Progenitor cell of endocrine pancreas (in vitro differentiated cells): ENCODE measurements at regions not wholly inside any gene's neighbourhood (a gene's known extent, or its start where the extent isn't known, plus 50 kb on each side); places are given as distances from the start of the nearest gene placed in this dataset.

ENCODE experiments used
- DNase-seq: peaks from one replicate; pipeline ENCODE4 v3.0.0; 2021; ENCODE audit warnings: low spot score; ENCODE audit not compliant: unreplicated experiment
- H3K27ac Mint-ChIP-seq: 2 replicates; pipeline ENCODE4 v1.8.0; 2021; ENCODE audit warnings: mild to moderate bottlenecking, moderate library complexity, mixed read lengths
- H3K27me3 Mint-ChIP-seq: 2 replicates; pipeline ENCODE4 v1.8.0; 2021; ENCODE audit warnings: mixed read lengths
- H3K36me3 Mint-ChIP-seq: 2 replicates; pipeline ENCODE4 v1.8.0; 2022; ENCODE audit warnings: mixed read lengths; ENCODE audit not compliant: insufficient read depth
- H3K4me1 Mint-ChIP-seq: 2 replicates; pipeline ENCODE4 v1.8.0; 2021; ENCODE audit warnings: low read depth, mixed read lengths
- H3K4me3 Mint-ChIP-seq: 2 replicates; pipeline ENCODE4 v1.8.0; 2021; ENCODE audit warnings: low read depth, mild to moderate bottlenecking, moderate library complexity, mixed read lengths
- H3K9me3 Mint-ChIP-seq: 2 replicates; pipeline ENCODE4 v1.8.0; 2021; ENCODE audit warnings: low read depth, mixed read lengths
- CTCF ChIP-seq: fragments of 200-600 bp; sonication (generic); IDR thresholded peaks from one replicate; pipeline ENCODE4 v1.5.0; 2021; ENCODE audit warnings: antibody characterized with exemption, mild to moderate bottlenecking; ENCODE audit not compliant: unreplicated experiment

DNA sequence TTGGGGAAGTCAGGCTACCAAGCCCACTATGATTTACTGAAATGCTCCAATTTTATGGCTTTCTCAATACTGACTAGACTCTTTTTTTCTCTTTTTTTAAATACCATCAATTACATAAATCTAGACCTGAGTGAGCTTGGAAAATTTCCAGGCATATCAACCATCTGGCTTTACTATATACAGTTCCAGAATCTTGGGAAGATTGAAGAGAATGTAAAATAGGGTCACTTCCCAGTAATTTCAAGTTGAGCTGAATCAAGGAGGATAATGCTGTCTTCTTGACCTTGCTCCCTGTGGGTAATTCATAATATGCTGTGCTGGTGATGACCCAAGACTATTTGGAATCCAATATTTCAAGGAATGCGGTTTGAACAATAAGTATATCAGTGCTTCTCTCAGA is 108.1 kb downstream of the MAP3K21 start:
- Mint-ChIP-seq H3K9me3 (peaks cover 9% of the 10 kb centered on the region), H3K27me3 (peaks cover 3% of the 10 kb centered on the region), H3K4me3 (no peak overlapping the region), H3K36me3 (no peaks in the 10 kb centered on the region), H3K27ac (no peak overlapping the region), H3K4me1 (no peaks in the 10 kb centered on the region)
- DNase-seq: no peak
- no peak for TF ChIP-seq CTCF

DNA sequence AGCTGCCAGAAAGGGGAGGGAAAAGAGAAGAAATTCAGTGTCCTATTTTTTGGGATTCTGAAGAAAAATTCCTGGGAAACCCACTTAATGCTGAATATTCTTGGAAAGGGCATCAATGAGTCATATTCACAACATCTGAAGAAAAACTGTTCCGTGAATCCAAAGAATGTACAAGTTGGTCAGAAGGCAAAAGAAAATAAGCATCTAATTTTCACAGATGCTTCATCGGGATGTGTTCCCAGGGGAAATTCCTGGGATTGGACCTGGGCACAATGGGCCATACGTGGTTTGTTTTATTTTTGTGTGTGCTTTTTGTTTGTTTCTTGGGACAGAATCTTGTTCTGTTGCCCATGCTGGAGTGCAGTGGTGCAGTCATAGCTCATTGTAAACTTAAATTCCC is 112.2 kb downstream of the MAP3K21 start:
- Mint-ChIP-seq H3K4me1 (no peaks in the 10 kb centered on the region), H3K36me3 (no peaks in the 10 kb centered on the region), H3K4me3 (no peak overlapping the region), H3K9me3 (no peaks in the 10 kb centered on the region), H3K27me3 (peaks cover 3% of the 10 kb centered on the region), H3K27ac (no peak overlapping the region)
- no peak for TF ChIP-seq CTCF
- DNase-seq: no peak

GRCh38 chr1:233440951-233441401 is 113.5 kb downstream of the MAP3K21 start:
- Mint-ChIP-seq H3K9me3 (peaks cover 7% of the 10 kb centered on the region), H3K27ac (no peak overlapping the region), H3K36me3 (no peaks in the 10 kb centered on the region), H3K4me1 (no peaks in the 10 kb centered on the region), H3K27me3 (peaks cover 3% of the 10 kb centered on the region), H3K4me3 (no peak overlapping the region)
- peak; percentile 76 for TF ChIP-seq CTCF
- DNase-seq: peak; percentile 18

DNA sequence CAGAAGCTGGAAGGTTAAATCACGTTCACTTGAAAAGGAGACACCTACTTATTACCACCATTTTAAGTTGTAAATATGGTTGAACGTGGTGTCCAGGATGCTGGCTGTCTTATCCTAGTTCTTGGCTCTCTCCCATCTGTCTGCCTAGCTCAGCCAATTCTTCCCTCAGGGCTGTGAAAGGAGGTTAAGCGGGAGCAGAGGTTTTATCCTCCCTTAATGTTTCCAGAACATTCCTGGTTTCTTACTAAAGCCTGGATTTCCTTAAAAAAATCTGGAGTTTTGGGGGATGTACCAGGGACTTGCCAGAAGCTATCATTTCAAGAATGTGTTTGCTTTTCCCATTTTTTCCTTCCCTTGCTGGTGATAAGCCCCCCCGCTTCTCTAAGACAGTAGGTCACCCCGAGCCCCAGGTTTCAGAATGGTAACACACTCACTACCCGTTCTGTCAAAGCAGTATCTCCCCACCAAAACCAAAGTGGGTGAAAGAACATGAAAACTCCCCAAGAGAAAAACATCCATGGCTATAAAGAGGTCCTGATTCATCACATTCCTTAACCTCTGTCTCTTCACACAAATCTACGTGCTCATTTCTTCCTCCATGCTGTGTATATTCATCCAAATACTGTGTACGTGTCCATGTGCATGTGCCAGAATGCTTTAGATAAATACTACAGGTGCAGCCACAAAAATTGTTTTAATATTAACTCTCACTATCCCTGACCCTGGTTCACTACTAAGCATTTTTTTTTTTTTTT is 114.7 kb downstream of the MAP3K21 start:
- peaks cover 3% of the 10 kb centered on the region for H3K27me3 Mint-ChIP-seq
- no peaks in the 10 kb centered on the region for H3K4me1 Mint-ChIP-seq
- no peaks in the 10 kb centered on the region for H3K36me3 Mint-ChIP-seq
- peaks cover 7% of the 10 kb centered on the region for H3K9me3 Mint-ChIP-seq
- no peak for DNase-seq
- no peak for TF ChIP-seq CTCF
- H3K27ac Mint-ChIP-seq: no peak overlapping the region
- H3K4me3 Mint-ChIP-seq: no peak overlapping the region

GRCh38 chr1:233443040-233443760 is 115.7 kb downstream of the MAP3K21 start:
- Mint-ChIP-seq H3K4me3 (no peak overlapping the region), H3K36me3 (no peaks in the 10 kb centered on the region), H3K27me3 (peaks cover 3% of the 10 kb centered on the region), H3K9me3 (peaks cover 7% of the 10 kb centered on the region), H3K4me1 (no peaks in the 10 kb centered on the region), H3K27ac (no peak overlapping the region)
- no peak for DNase-seq
- no peak for TF ChIP-seq CTCF
